OCI-LY7 (cell line): ENCODE measurements at regions not wholly inside any gene's neighbourhood (a gene's known extent, or its start where the extent isn't known, plus 50 kb on each side); places are given as distances from the start of the nearest gene placed in this dataset.

ENCODE experiments used
- EZH2phosphoT487 ChIP-seq: fragments of 200-600 bp; sonication (generic); IDR thresholded peaks from 2 replicates; pipeline ENCODE4 v1.6.1; 2018; ENCODE audit warnings: low read depth, borderline replicate concordance, mild to moderate bottlenecking, mixed run types, antibody characterized with exemption, low read length, moderate library complexity, mixed read lengths
- TF ChIP-seq, protein P1 (sequence below): fragments of 200-600 bp; sonication (generic); conservative IDR thresholded peaks from 2 replicates; pipeline ENCODE4 v1.5.1; 2014; ENCODE audit warnings: mild to moderate bottlenecking, antibody characterized with exemption, low read length, moderate library complexity, mixed read lengths

DNA sequence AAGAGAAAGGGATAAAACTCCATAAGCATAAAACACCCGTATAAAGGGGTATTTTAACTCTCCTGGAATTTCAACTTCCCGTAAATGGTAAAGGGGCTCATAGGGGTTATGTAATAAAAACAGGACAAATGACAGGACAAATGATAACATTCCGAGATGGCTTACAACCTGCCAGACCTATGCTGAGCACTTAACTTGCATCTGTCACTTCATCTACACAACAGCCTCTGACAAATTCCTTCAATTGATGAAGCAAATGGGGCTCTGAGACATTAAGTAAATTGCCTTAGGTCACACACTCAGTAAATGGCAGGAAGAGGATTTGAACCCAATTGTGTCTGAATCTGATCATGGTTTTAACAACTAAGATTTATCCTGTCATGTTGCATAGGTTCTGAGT is 327.6 kb upstream of the SNX7 start:
- TF ChIP-seq, protein P1, sequence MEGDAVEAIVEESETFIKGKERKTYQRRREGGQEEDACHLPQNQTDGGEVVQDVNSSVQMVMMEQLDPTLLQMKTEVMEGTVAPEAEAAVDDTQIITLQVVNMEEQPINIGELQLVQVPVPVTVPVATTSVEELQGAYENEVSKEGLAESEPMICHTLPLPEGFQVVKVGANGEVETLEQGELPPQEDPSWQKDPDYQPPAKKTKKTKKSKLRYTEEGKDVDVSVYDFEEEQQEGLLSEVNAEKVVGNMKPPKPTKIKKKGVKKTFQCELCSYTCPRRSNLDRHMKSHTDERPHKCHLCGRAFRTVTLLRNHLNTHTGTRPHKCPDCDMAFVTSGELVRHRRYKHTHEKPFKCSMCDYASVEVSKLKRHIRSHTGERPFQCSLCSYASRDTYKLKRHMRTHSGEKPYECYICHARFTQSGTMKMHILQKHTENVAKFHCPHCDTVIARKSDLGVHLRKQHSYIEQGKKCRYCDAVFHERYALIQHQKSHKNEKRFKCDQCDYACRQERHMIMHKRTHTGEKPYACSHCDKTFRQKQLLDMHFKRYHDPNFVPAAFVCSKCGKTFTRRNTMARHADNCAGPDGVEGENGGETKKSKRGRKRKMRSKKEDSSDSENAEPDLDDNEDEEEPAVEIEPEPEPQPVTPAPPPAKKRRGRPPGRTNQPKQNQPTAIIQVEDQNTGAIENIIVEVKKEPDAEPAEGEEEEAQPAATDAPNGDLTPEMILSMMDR: no peak
- TF ChIP-seq EZH2phosphoT487: no peak
